K562 (cell line): ENCODE measurements at regions not wholly inside any gene's neighbourhood (a gene's known extent, or its start where the extent isn't known, plus 50 kb on each side); places are given as distances from the start of the nearest gene placed in this dataset.

ENCODE experiments used
- ATAC-seq: fragments of 200-7000 bp; cut with Tn5 transposase; 3 replicates; pipeline ENCODE4 v1.9.1; 2020; ENCODE audit warnings: moderate library complexity
- BruUV-seq: library from RNA; stranded (reverse); fragments of 400-500 nt; replicated peaks from 2 replicates; lab custom pipeline; 2021; lab: Mats Ljungman, UMichigan
- CTCF ChIA-PET: fragments of 300-600 bp; formaldehyde crosslinking; extraction: SDS; loops from one replicate; lab custom pipeline; 2021; ENCODE audit warnings: low intra/inter-chr PET ratio; lab: Yijun Ruan, JAX
- POLR2A ChIA-PET: fragments of 300-600, 350-650 bp; sonication (Branson Sonifier 250); formaldehyde crosslinking; extraction: SDS; loops from one replicate; lab custom pipeline; 2021; ENCODE audit warnings: antibody characterized with exemption, inconsistent platforms; lab: Yijun Ruan, JAX
- DNase-seq, 4 experiments: peaks; one replicate each; pipeline versions ENCODE4 v3.0.0 to v3.0.0-alpha.2; 2011 to 2018; ENCODE audit warnings: low spot score in 3 of 4, mixed read lengths in 3 of 4; ENCODE audit errors: extremely low read depth in 1 of 4
- FAIRE-seq: peaks from 2 replicates; lab custom pipeline; 2011; peaks lifted over from hg19 to GRCh38; lab: Jason Lieb, UNC
- H2AFZ ChIP-seq: 2 replicates; pipeline ENCODE4 v1.6.0; 2011; ENCODE audit warnings: low read depth, low read length, control low read depth, inconsistent platforms
- H3K27ac ChIP-seq: fragments of 200-600 bp; 3 replicates; pipeline ENCODE4 v1.8.0; 2011; ENCODE audit warnings: low read depth, mild to moderate bottlenecking, control low read depth, inconsistent platforms, low read length, moderate library complexity, mixed read lengths; ENCODE audit errors: extremely low read depth
- H3K27me3 ChIP-seq, 2 experiments: fragments of 300-600 bp in 1 of 2; 2 replicates in 1 of 2; 3 replicates in 1 of 2; pipeline versions ENCODE4 v1.6.0 to v1.8.0; 2011; ENCODE audit warnings: inconsistent platforms in 2 of 2, low read length in 2 of 2, mild to moderate bottlenecking in 1 of 2, mixed read lengths in 1 of 2, moderate library complexity in 1 of 2; ENCODE audit not compliant: control insufficient read depth in 2 of 2, insufficient read depth in 2 of 2
- H3K36me3 ChIP-seq: fragments of 300-600 bp; 3 replicates; pipeline ENCODE4 v1.8.0; 2011; ENCODE audit warnings: mild to moderate bottlenecking, low read length, inconsistent platforms; ENCODE audit not compliant: control insufficient read depth, insufficient read depth
- H3K4me1 ChIP-seq, 2 experiments: fragments of 200-600 bp in 1 of 2; replicated peaks in 1 of 2; 2 replicates in 1 of 2; 3 replicates in 1 of 2; pipeline versions ENCODE4 v1.5.1 to v1.8.0; 2011; ENCODE audit warnings: inconsistent platforms in 2 of 2, low read length in 2 of 2, mild to moderate bottlenecking in 1 of 2, mixed read lengths in 1 of 2, moderate library complexity in 1 of 2; ENCODE audit not compliant: control insufficient read depth in 2 of 2, insufficient read depth in 2 of 2
- H3K4me2 ChIP-seq: 2 replicates; pipeline ENCODE4 v1.6.1; 2011; ENCODE audit warnings: low read length, control low read depth, inconsistent platforms, mixed read lengths; ENCODE audit not compliant: insufficient read depth
- H3K4me3 ChIP-seq: fragments of 200-600 bp; sonication (generic), shearing (Covaris generic); 2 replicates; pipeline ENCODE4 v1.5.1; 2016; ENCODE audit warnings: control low read depth, inconsistent platforms
- H3K79me2 ChIP-seq: fragments of 200-600 bp; 3 replicates; pipeline ENCODE4 v1.8.0; 2011; ENCODE audit warnings: low read length, inconsistent platforms; ENCODE audit not compliant: control insufficient read depth, insufficient read depth
- H3K9ac ChIP-seq, 2 experiments: 2 replicates each; pipeline versions ENCODE4 v1.6.0 to v1.6.1; 2011; ENCODE audit warnings: low read depth in 2 of 2, low read length in 2 of 2, control low read depth in 1 of 2, inconsistent platforms in 1 of 2, mild to moderate bottlenecking in 1 of 2, mixed read lengths in 1 of 2; ENCODE audit not compliant: insufficient read depth in 1 of 2
- H3K9me1 ChIP-seq: one replicate; pipeline ENCODE4 v1.6.0; 2011; ENCODE audit warnings: inconsistent platforms, mild to moderate bottlenecking, low read length, moderate library complexity; ENCODE audit not compliant: control insufficient read depth, insufficient read depth
- H3K9me3 ChIP-seq: replicated peaks from 2 replicates; pipeline ENCODE4 v1.5.1; 2011; ENCODE audit warnings: low read depth, low read length, inconsistent platforms; ENCODE audit not compliant: control insufficient read depth, insufficient read depth
- H4K20me1 ChIP-seq: replicated peaks from 2 replicates; pipeline ENCODE4 v1.6.1; 2011; ENCODE audit warnings: low read length, inconsistent platforms, mixed read lengths; ENCODE audit not compliant: control insufficient read depth, insufficient read depth
- BRD9 ChIP-seq: fragments of 450-650 bp; IDR thresholded peaks from 2 replicates; pipeline ENCODE4 v1.6.1; 2018; ENCODE audit warnings: low read depth; ENCODE audit not compliant: partially characterized antibody
- MCM7 ChIP-seq, 2 experiments: fragments of 450-650 bp; IDR thresholded peaks; 2 replicates each; pipeline ENCODE4 v1.6.1; 2016 to 2018
- PTRF ChIP-seq: fragments of 450-650 bp; IDR thresholded peaks from 2 replicates; pipeline ENCODE4 v1.6.1; 2016; ENCODE audit warnings: mild to moderate bottlenecking, missing genetic modification characterization, missing compliant biosample characterization
- ZNF583 ChIP-seq: fragments of 250-450 bp; sonication (Bioruptor Pico); IDR thresholded peaks from 2 replicates; pipeline ENCODE4 v1.4.0; 2020
- ZNF830 ChIP-seq: fragments of 250-450 bp; sonication (Bioruptor Pico); IDR thresholded peaks from 2 replicates; pipeline ENCODE4 v1.5.0; 2021; ENCODE audit warnings: mild to moderate bottlenecking
- WGBS: fragments of 100-300 bp; shearing (Covaris generic); methylation state at CpG from one replicate; pipeline ENCODE4 v1.1.6; 2016; ENCODE audit warnings: low coverage, mixed read lengths; ENCODE audit not compliant: insufficient coverage; ENCODE audit errors: missing lambda C conversion rate; 5-methylcytosine and 5-hydroxymethylcytosine counted together
- in situ Hi-C: fragments of 300-500 bp; cut with MboI; formaldehyde crosslinking; loops from 4 replicates; pipeline ENCODE4 v1.15.0; 2018; ENCODE audit warnings: inconsistent platforms, mixed read lengths
- intact Hi-C: fragments of 100-400 bp; cut with micrococcal nuclease; formaldehyde crosslinking; loops from 2 replicates; pipeline ENCODE4 v1.14.2; 2022
- TF ChIP-seq, protein P1 (sequence below): sonication (generic); formaldehyde crosslinking; IDR thresholded peaks from 2 replicates; pipeline ENCODE4 v1.8.1; 2023; ENCODE audit warnings: mild to moderate bottlenecking, missing genetic modification reagents
- TF ChIP-seq, protein P2 (sequence below): conservative IDR thresholded peaks from 2 replicates; pipeline ENCODE4 v1.6.1; 2011; ENCODE audit warnings: low read depth, mild to moderate bottlenecking, low read length; ENCODE audit not compliant: control insufficient read depth

DNA sequence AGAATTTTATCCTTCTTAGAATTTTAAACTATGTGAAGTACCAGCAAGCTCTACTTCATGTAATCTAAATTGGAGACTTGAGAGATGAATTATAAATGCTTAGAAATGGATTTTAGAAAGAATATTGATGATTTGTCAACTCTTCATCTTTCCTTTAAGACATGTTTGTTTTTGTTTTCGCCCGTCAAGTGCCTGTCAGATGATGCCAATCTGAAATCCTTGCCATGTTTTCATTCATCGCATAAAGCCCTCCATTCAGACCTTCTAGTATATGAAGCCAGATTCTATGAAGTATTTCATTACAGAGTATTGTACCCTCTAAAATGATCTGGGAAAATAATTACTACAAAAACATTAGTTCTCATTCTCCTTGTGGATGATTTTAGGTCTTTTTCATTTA, 223.2 kb upstream of the SOX2 start (continued):
- TF ChIP-seq, protein P1, sequence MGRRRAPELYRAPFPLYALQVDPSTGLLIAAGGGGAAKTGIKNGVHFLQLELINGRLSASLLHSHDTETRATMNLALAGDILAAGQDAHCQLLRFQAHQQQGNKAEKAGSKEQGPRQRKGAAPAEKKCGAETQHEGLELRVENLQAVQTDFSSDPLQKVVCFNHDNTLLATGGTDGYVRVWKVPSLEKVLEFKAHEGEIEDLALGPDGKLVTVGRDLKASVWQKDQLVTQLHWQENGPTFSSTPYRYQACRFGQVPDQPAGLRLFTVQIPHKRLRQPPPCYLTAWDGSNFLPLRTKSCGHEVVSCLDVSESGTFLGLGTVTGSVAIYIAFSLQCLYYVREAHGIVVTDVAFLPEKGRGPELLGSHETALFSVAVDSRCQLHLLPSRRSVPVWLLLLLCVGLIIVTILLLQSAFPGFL, result no peak
- TF ChIP-seq ZNF830 (no peak), PTRF (tag) (no peak)

DNA sequence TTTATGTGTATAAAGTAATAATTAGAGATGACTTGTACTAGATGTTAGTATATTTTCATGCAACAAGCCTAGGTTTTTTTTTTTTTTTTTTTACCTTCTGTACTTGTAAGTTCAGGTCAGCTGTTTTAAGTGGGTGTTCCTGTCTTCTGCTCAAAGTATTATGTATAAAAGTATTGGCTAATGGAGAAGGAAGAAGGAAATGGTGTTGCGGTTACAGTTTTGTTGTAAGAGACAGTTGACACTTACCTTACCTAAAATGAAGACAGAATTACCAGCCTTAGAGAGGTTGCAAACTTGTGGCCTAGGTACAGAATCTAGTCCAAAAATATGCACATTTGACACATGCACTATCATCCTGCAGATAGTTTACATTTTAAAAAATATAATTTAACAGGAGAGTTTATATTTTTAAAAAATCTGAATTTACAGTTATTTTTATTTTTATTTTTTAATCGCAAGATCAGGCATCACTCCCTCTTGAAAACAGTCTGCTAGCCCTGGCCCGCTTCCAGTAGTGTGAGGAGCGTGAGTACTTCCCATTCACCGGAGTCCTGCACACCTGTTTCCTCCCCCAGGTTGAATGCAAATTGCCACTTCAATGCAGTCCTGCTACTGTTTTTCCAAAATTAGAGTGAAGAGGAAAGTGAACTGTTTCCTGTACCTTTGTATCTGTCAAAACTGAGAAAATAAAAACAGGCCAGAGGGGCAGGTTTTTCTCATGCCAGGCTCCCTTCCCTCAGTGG, 224.3 kb upstream of the SOX2 start:
- FAIRE-seq, result no peak

More for the DNA sequence above, 224.3 kb upstream of the SOX2 start:
- H3K27ac ChIP-seq, result no peak overlapping the region
- H3K36me3 ChIP-seq, result no peaks in the 10 kb centered on the region
- no peaks in the 10 kb centered on the region for H3K27me3 ChIP-seq
- ATAC-seq (no peak), DNase-seq (no peak)
- POLR2A ChIA-PET, result interaction anchor here (0.6 kb wide), 1 partner anchor 24 kb away, joined by 3 read pairs; no protein-coding TSS in a partner anchor
- intact Hi-C loops, result no loop called here
- no peaks in the 10 kb centered on the region for H4K20me1 ChIP-seq
- H3K9ac ChIP-seq, result no peak overlapping the region
- H3K4me2 ChIP-seq, result no peak overlapping the region
- BruUV-seq, result no TSS peak
- WGBS, result 0% methylated on average over 5 of the region's 5 CpGs
- H3K4me1 ChIP-seq, result no peaks in the 10 kb centered on the region
- no peaks in the 10 kb centered on the region for H3K79me2 ChIP-seq
- H3K9me1 ChIP-seq, result no peaks in the 10 kb centered on the region
- H3K4me3 ChIP-seq, result no peak overlapping the region
- H3K9me3 ChIP-seq, result no peaks in the 10 kb centered on the region
- in situ Hi-C loops, result no loop called here
- CTCF ChIA-PET, result no interaction called here
- TF ChIP-seq ZNF583 (CRISPR knock-in tag) (no peak), BRD9 (no peak), MCM7 (IDR thresholded peaks at IDR 0.05) (no peak)
- TF ChIP-seq, protein P2, sequence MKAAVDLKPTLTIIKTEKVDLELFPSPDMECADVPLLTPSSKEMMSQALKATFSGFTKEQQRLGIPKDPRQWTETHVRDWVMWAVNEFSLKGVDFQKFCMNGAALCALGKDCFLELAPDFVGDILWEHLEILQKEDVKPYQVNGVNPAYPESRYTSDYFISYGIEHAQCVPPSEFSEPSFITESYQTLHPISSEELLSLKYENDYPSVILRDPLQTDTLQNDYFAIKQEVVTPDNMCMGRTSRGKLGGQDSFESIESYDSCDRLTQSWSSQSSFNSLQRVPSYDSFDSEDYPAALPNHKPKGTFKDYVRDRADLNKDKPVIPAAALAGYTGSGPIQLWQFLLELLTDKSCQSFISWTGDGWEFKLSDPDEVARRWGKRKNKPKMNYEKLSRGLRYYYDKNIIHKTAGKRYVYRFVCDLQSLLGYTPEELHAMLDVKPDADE, result no peak
- TF ChIP-seq, all 486 proteins: peak for 0
- no peak overlapping the region for H2AFZ ChIP-seq
